Thoracic aorta (tissue), 2 donors: ENCODE measurements at regions not wholly inside any gene's neighbourhood (a gene's known extent, or its start where the extent isn't known, plus 50 kb on each side); places are given as distances from the start of the nearest gene placed in this dataset.

Experiments used
- ATAC-seq: fragments of 150-250 bp; one replicate; pipeline ENCODE4 v1.8.0; 2017; ENCODE audit warnings: low read depth; ENCODE audit not compliant: insufficient number of reproducible peaks, low FRiP score
- DNase-seq: peaks from one replicate; pipeline ENCODE4 v3.0.0-alpha.2; 2020; ENCODE audit warnings: low spot score
- H3K27ac ChIP-seq, 2 donors: fragments of 200-600 bp; sonication (generic); 1 replicate in 1 of 2; 2 replicates in 1 of 2; pipeline ENCODE4 v1.5.1; 2016; ENCODE audit warnings: mild to moderate bottlenecking in 2 of 2, moderate library complexity in 2 of 2
- H3K27me3 ChIP-seq: fragments of 200-600 bp; sonication (generic); replicated peaks from 2 replicates; pipeline ENCODE4 v1.6.0; 2016; ENCODE audit warnings: mild to moderate bottlenecking; ENCODE audit not compliant: insufficient read depth
- H3K36me3 ChIP-seq: fragments of 200-600 bp; sonication (generic); one replicate; pipeline ENCODE4 v1.5.1; 2016
- H3K4me1 ChIP-seq, 2 donors: fragments of 200-600 bp; sonication (generic); 1 replicate in 1 of 2; 2 replicates in 1 of 2; pipeline versions ENCODE4 v1.5.1 to v1.6.0; 2016; ENCODE audit warnings: low read depth in 2 of 2, mild to moderate bottlenecking in 1 of 2; ENCODE audit not compliant: control insufficient read depth in 1 of 2
- H3K4me3 ChIP-seq: fragments of 200-600 bp; sonication (generic); 2 replicates; pipeline ENCODE4 v1.5.1; 2016; ENCODE audit warnings: mild to moderate bottlenecking
- H3K9me3 ChIP-seq: fragments of 200-600 bp; sonication (generic); 2 replicates; pipeline ENCODE4 v1.5.1; 2016
- CTCF ChIP-seq: fragments of 200-600 bp; sonication (generic); IDR thresholded peaks from one replicate; pipeline ENCODE4 v1.5.1; 2019; ENCODE audit warnings: antibody characterized with exemption

- no peaks in the 10 kb centered on the region for H3K9me3 ChIP-seq
- no peak for TF ChIP-seq CTCF
- no peak overlapping the region for H3K4me3 ChIP-seq
- no peak for DNase-seq
- H3K4me1 ChIP-seq, result no peaks in the 10 kb centered on the region
- no peaks in the 10 kb centered on the region for H3K27me3 ChIP-seq
- ATAC-seq, result no peak
- no peak overlapping the region for H3K27ac ChIP-seq
- no peaks in the 10 kb centered on the region for H3K36me3 ChIP-seq
Observed at GRCh38 chr11:115741376-115742107, 237.3 kb upstream of the CADM1 start.

- Histone ChIP-seq H3K4me3 (no peak overlapping the region), H3K27ac (no peak overlapping the region), H3K36me3 (no peaks in the 10 kb centered on the region), H3K4me1 (no peaks in the 10 kb centered on the region), H3K9me3 (no peaks in the 10 kb centered on the region), H3K27me3 (no peaks in the 10 kb centered on the region)
- no peak for DNase-seq
- TF ChIP-seq CTCF, result no peak
- no peak for ATAC-seq
Observed at GRCh38 chr11:115740324-115740723, 236.1 kb upstream of the CADM1 start.

GRCh38 chr11:115739878-115740277, 235.7 kb upstream of the CADM1 start:
- Histone ChIP-seq H3K27me3 (no peaks in the 10 kb centered on the region), H3K4me3 (no peak overlapping the region), H3K9me3 (no peaks in the 10 kb centered on the region), H3K36me3 (no peaks in the 10 kb centered on the region), H3K27ac (no peak overlapping the region), H3K4me1 (no peaks in the 10 kb centered on the region)
- DNase-seq (no peak), ATAC-seq (no peak)
- no peak for TF ChIP-seq CTCF

- ATAC-seq (no peak), DNase-seq (no peak)
- no peak for TF ChIP-seq CTCF
- Histone ChIP-seq H3K4me3 (no peak overlapping the region), H3K9me3 (no peaks in the 10 kb centered on the region), H3K27me3 (no peaks in the 10 kb centered on the region), H3K36me3 (no peaks in the 10 kb centered on the region), H3K27ac (no peak overlapping the region), H3K4me1 (no peaks in the 10 kb centered on the region)
Observed at GRCh38 chr11:115739146-115739545, 234.9 kb upstream of the CADM1 start.

GRCh38 chr11:115737875-115738274, 233.7 kb upstream of the CADM1 start:
- no peaks in the 10 kb centered on the region for H3K9me3 ChIP-seq
- H3K4me3 ChIP-seq, result no peak overlapping the region
- no peaks in the 10 kb centered on the region for H3K4me1 ChIP-seq
- no peaks in the 10 kb centered on the region for H3K27me3 ChIP-seq
- no peaks in the 10 kb centered on the region for H3K36me3 ChIP-seq
- no peak for TF ChIP-seq CTCF
- DNase-seq (no peak), ATAC-seq (no peak)
- no peak overlapping the region for H3K27ac ChIP-seq
